GM12874 (cell line): ENCODE measurements at regions not wholly inside any gene's neighbourhood (a gene's known extent, or its start where the extent isn't known, plus 50 kb on each side); places are given as distances from the start of the nearest gene placed in this dataset.

ENCODE experiments used
- CTCF ChIP-seq: IDR thresholded peaks from 2 replicates; pipeline ENCODE4 v1.5.1; 2011; ENCODE audit warnings: low read depth, mild to moderate bottlenecking, control low read depth, low read length, moderate library complexity; ENCODE audit not compliant: insufficient read depth

GRCh38 chr4:108395786-108396185 lies 224.6 kb upstream of the RPL34 start:
- TF ChIP-seq CTCF, result no peak

- TF ChIP-seq CTCF, result no peak
These were observed 225.2 kb upstream of the LEF1 start for GRCh38 chr4:108393890-108394472.

DNA sequence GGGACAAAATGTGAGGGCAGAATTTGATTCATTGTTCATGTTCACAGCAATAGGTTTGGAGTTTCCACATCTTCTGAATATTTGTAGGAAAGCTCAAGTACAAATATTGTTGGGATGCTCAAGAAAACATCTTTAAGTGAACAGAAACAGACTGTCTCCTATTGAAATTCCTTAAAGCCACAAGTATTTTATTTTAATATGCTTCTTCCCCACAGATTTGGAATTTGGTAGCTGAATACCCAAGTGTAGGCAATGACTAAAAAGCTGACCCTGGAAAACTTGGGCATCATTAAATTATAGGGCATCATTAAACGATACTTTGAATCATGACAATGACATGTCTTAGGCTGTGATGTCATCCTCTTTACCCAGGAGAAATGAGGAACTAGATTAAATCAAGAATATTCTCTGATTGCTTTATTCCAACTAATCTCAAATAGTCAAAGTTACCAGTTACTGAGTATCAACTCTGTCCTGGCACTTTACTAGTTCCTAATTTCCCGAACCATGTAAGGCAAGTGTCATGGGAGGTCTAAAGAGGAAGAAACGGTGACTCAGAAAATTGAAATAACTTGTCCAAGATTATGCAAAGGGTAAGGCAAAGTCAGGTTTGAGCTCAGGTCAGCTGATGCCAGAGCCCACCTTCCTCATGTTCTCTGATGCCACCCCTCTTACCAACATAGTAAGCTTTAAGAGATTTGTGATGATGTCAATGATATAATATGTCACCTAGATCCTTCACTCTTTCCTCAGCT lies 223.1 kb upstream of the LEF1 start:
- TF ChIP-seq CTCF, result no peak

DNA sequence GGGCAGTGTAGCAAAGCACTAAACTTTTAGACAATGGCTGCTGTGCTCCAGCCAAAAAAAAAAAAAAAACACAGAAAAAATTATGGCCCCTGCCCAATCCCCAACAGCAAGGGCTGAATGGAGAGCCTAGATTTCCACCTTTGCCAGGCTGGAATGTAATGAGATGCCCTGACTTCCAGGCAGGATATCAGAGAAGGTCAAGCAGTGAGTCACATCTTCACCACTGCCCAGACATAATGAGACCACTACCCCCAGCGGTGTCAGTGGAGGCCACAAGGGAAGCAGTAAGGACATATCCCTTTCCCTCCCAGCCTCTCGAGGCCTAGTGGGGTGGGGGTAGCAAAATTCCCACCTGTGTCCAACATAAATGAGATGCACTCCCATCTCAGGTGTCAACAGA lies 216.3 kb upstream of the LEF1 start:
- no peak for TF ChIP-seq CTCF

DNA sequence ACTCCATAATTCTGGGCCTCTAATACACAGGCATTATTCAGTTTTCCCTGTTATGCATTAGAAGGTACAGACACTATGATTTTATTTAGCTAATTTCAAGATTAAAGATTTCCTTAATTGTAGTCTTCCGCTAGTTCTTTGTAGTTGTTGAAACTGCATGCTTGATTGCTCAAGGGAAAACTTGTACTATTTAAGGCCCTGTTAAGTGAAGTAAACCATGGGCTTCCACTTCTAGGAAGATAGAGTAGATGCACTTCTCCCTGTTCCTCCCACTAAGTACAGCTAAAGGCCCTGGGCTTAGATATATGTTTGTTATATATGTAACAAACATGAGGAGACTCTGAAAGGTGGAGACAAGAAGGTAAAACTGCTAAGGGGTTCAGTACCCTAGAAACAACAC lies 215.8 kb upstream of the LEF1 start:
- no peak for TF ChIP-seq CTCF

GRCh38 chr4:108383157-108383556 lies 214.4 kb upstream of the LEF1 start:
- no peak for TF ChIP-seq CTCF

- TF ChIP-seq CTCF, result no peak
These were observed 214.0 kb upstream of the LEF1 start for GRCh38 chr4:108382751-108383150.
